ENCODE measurements at regions not wholly inside any gene's neighbourhood (a gene's known extent, or its start where the extent isn't known, plus 50 kb on each side); places are given as distances from the start of the nearest gene placed in this dataset.
"Not testable (repeated sequence)": the region's sequence is repeated elsewhere in the genome, so short reads cannot be mapped to it uniquely, and the experiment has no call there.

DNA sequence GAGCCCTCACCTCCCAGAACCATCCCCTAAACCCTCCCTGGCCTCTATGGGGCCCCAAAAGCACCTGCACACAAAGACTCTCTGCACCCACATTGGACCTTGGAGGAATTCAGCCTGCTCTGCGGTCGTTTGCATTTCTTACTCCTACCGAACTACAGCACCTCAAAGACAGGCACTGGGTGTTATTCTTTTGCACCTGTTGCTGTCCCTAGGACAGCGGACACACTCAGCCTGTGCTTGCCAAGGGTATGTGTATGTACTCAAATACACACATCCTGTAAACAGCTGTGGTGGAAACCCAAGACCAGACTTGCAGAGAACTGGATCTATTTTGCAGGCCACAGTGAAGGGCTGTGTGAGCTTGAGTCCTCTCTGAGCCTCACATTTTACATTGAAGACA is 54.2 kb upstream of the LGALS9B start:
- not testable (repeated sequence) for DNase-seq

DNA sequence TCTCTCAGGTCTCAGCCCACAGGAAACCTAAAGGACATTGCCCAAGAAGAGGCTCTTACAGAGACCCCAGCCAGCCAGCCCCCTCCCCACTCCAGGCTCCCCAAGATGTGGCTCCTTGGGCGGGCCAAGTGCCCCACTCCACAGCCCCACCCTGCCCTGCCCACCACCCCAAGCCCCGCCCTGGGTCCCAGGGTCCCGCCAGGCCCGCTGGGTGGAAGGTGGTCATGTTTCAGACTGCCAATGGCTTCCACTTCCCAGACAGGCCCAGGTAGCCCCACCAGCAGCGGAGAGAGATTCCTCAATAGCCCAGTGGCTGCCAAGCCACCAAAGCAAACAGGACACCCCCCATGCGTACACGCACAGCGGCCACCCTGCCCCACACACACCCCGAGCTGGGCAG is 51.1 kb upstream of the LGALS9B start:
- not testable (repeated sequence) for DNase-seq

GRCh38 chr17:20517392-20517791 is 50.1 kb upstream of the LGALS9B start:
- DNase-seq, result peak in 1 of 2 donors; percentile 21
